ENCODE measurements at regions not wholly inside any gene's neighbourhood (a gene's known extent, or its start where the extent isn't known, plus 50 kb on each side); places are given as distances from the start of the nearest gene placed in this dataset.

GRCh38 chr2:88831792-88832248 is 140.3 kb downstream of the RPIA start:
- POLR2A ChIA-PET, result interaction anchor here (0.9 to 26.4 kb wide), 8 partner anchors 9 to 321 kb away, joined by 3 to 2147 read pairs (median 44); no protein-coding TSS in a partner anchor
- H3K27ac ChIP-seq (ENCODE audit: low read depth, low read length, poor library complexity, severe bottlenecking), result peak overlapping the region; percentile 100
- H3K79me2 ChIP-seq (ENCODE audit: insufficient read depth, low read depth, low read length), result peaks cover 49% of the 10 kb centered on the region
- peak; percentile 98 for DNase-seq (ENCODE audit: low spot score)
- no peaks in the 10 kb centered on the region for H3K9me3 ChIP-seq (ENCODE audit: low read length)
- H4K20me1 ChIP-seq (ENCODE audit: insufficient read depth, low read length), result no peaks in the 10 kb centered on the region
- peak overlapping the region; percentile 83 for H3K4me2 ChIP-seq (ENCODE audit: low read length)
- peaks cover 99% of the 10 kb centered on the region for H3K4me1 ChIP-seq (ENCODE audit: insufficient read depth, low read length, poor library complexity, severe bottlenecking)
- H3K9me2 ChIP-seq (ENCODE audit: insufficient read depth, low read length), result no peaks in the 10 kb centered on the region
- TF ChIP-seq CTCF (conservative IDR thresholded peaks at IDR 0.05; ENCODE audit: low read length) (peak; percentile 98), EZH2phosphoT487 (IDR thresholded peaks at IDR 0.05; ENCODE audit: borderline replicate concordance, low read depth, low read length) (no peak)
- H2AFZ ChIP-seq (ENCODE audit: low read length), result no peak overlapping the region
- peak overlapping the region; percentile 66 for H3K4me3 ChIP-seq (ENCODE audit: low read depth, low read length, poor library complexity, severe bottlenecking)
- BruUV-seq (replicated peaks), result no TSS peak
- no peaks in the 10 kb centered on the region for H3K36me3 ChIP-seq (ENCODE audit: insufficient read depth, low read length)
- CTCF ChIA-PET (ENCODE audit: unreplicated experiment), result interaction anchor here (0.8 to 3.4 kb wide), 13 partner anchors 8 to 92 kb away, joined by 3 to 43 read pairs (median 5); no protein-coding TSS in a partner anchor
- intact Hi-C loops (cut with micrococcal nuclease; ENCODE audit: unreplicated experiment), result loop anchor here (1.0 to 2.0 kb wide), 7 partner anchors 23 to 321 kb away; no protein-coding TSS in a partner anchor

GRCh38 chr2:88832311-88832991 is 141.0 kb downstream of the RPIA start:
- Histone ChIP-seq H3K4me3 (ENCODE audit: low read depth, low read length, poor library complexity, severe bottlenecking) (peak overlapping the region; percentile 66), H3K9me2 (ENCODE audit: insufficient read depth, low read length) (no peaks in the 10 kb centered on the region), H3K4me2 (ENCODE audit: low read length) (peak overlapping the region; percentile 83), H4K20me1 (ENCODE audit: insufficient read depth, low read length) (no peaks in the 10 kb centered on the region), H3K9me3 (ENCODE audit: low read length) (no peaks in the 10 kb centered on the region), H3K27ac (ENCODE audit: low read depth, low read length, poor library complexity, severe bottlenecking) (peak overlapping the region; percentile 100), H3K4me1 (ENCODE audit: insufficient read depth, low read length, poor library complexity, severe bottlenecking) (peaks cover 99% of the 10 kb centered on the region), H3K36me3 (ENCODE audit: insufficient read depth, low read length) (no peaks in the 10 kb centered on the region), H3K79me2 (ENCODE audit: insufficient read depth, low read depth, low read length) (peaks cover 55% of the 10 kb centered on the region), H2AFZ (ENCODE audit: low read length) (no peak overlapping the region)
- intact Hi-C loops (cut with micrococcal nuclease; ENCODE audit: unreplicated experiment), result loop anchor here (1.0 to 2.0 kb wide), 3 partner anchors 23 to 310 kb away; no protein-coding TSS in a partner anchor
- POLR2A ChIA-PET, result interaction anchor here (0.9 to 26.4 kb wide), 12 partner anchors 9 to 320 kb away, joined by 3 to 2147 read pairs (median 23); no protein-coding TSS in a partner anchor
- TSS peak; percentile 64 for BruUV-seq (replicated peaks)
- CTCF ChIA-PET (ENCODE audit: unreplicated experiment), result interaction anchor here (0.7 to 3.4 kb wide), 15 partner anchors 8 to 93 kb away, joined by 3 to 43 read pairs (median 5); no protein-coding TSS in a partner anchor
- TF ChIP-seq CTCF (conservative IDR thresholded peaks at IDR 0.05; ENCODE audit: low read length) (peak; percentile 74), EZH2phosphoT487 (IDR thresholded peaks at IDR 0.05; ENCODE audit: borderline replicate concordance, low read depth, low read length) (no peak)
- peak; percentile 92 for DNase-seq (ENCODE audit: low spot score)

Data from OCI-LY7 (cell line).